ENCODE measurements at regions not wholly inside any gene's neighbourhood (a gene's known extent, or its start where the extent isn't known, plus 50 kb on each side); places are given as distances from the start of the nearest gene placed in this dataset.

GRCh38 chr12:128170181-128170580, 96.8 kb upstream of the TMEM132C start:
- no peak for TF ChIP-seq CTCF (IDR thresholded peaks at IDR 0.05)
- ATAC-seq (ENCODE audit: insufficient number of reproducible peaks, low FRiP score, low read depth) (no peak), DNase-seq (ENCODE audit: low spot score) (no peak)
- Histone ChIP-seq H3K4me1 (ENCODE audit: control insufficient read depth in 1 of 2, low read depth in 2 of 2) (no peaks in the 10 kb centered on the region), H3K27ac (no peak overlapping the region), H3K27me3 (replicated peaks; ENCODE audit: insufficient read depth) (no peaks in the 10 kb centered on the region), H3K4me3 (no peak overlapping the region), H3K36me3 (no peaks in the 10 kb centered on the region), H3K9me3 (no peaks in the 10 kb centered on the region)

GRCh38 chr12:128178565-128178964, 88.4 kb upstream of the TMEM132C start:
- Histone ChIP-seq H3K4me3 (no peak overlapping the region), H3K4me1 (ENCODE audit: control insufficient read depth in 1 of 2, low read depth in 2 of 2) (no peaks in the 10 kb centered on the region), H3K9me3 (no peaks in the 10 kb centered on the region), H3K27ac (no peak overlapping the region), H3K36me3 (no peaks in the 10 kb centered on the region), H3K27me3 (replicated peaks; ENCODE audit: insufficient read depth) (no peaks in the 10 kb centered on the region)
- DNase-seq (ENCODE audit: low spot score) (no peak), ATAC-seq (ENCODE audit: insufficient number of reproducible peaks, low FRiP score, low read depth) (no peak)
- no peak for TF ChIP-seq CTCF (IDR thresholded peaks at IDR 0.05)

GRCh38 chr12:128178966-128179365, 88.0 kb upstream of the TMEM132C start:
- no peaks in the 10 kb centered on the region for H3K4me1 ChIP-seq (ENCODE audit: control insufficient read depth in 1 of 2, low read depth in 2 of 2)
- DNase-seq (ENCODE audit: low spot score) (no peak), ATAC-seq (ENCODE audit: insufficient number of reproducible peaks, low FRiP score, low read depth) (no peak)
- TF ChIP-seq CTCF (IDR thresholded peaks at IDR 0.05), result no peak
- no peaks in the 10 kb centered on the region for H3K9me3 ChIP-seq
- H3K27ac ChIP-seq, result no peak overlapping the region
- no peaks in the 10 kb centered on the region for H3K27me3 ChIP-seq (replicated peaks; ENCODE audit: insufficient read depth)
- H3K36me3 ChIP-seq, result no peaks in the 10 kb centered on the region
- H3K4me3 ChIP-seq, result no peak overlapping the region

- Histone ChIP-seq H3K27me3 (replicated peaks; ENCODE audit: insufficient read depth) (no peaks in the 10 kb centered on the region), H3K36me3 (no peaks in the 10 kb centered on the region), H3K27ac (no peak overlapping the region), H3K9me3 (no peaks in the 10 kb centered on the region), H3K4me1 (ENCODE audit: control insufficient read depth in 1 of 2, low read depth in 2 of 2) (no peaks in the 10 kb centered on the region), H3K4me3 (no peak overlapping the region)
- TF ChIP-seq CTCF (IDR thresholded peaks at IDR 0.05), result no peak
- ATAC-seq (ENCODE audit: insufficient number of reproducible peaks, low FRiP score, low read depth), result no peak
- DNase-seq (ENCODE audit: low spot score), result no peak
Measured at GRCh38 chr12:128180166-128180565, 86.8 kb upstream of the TMEM132C start.

- ATAC-seq (ENCODE audit: insufficient number of reproducible peaks, low FRiP score, low read depth), result no peak
Measured at GRCh38 chr12:128190052-128190451, 76.9 kb upstream of the TMEM132C start.

More at GRCh38 chr12:128190052-128190451, 76.9 kb upstream of the TMEM132C start:
- Histone ChIP-seq H3K27ac (no peak overlapping the region), H3K4me3 (no peak overlapping the region), H3K27me3 (replicated peaks; ENCODE audit: insufficient read depth) (no peaks in the 10 kb centered on the region), H3K36me3 (no peaks in the 10 kb centered on the region), H3K4me1 (ENCODE audit: control insufficient read depth in 1 of 2, low read depth in 2 of 2) (no peaks in the 10 kb centered on the region), H3K9me3 (no peaks in the 10 kb centered on the region)
- DNase-seq (ENCODE audit: low spot score), result no peak
- no peak for TF ChIP-seq CTCF (IDR thresholded peaks at IDR 0.05)
